PC-3 (cell line): ENCODE measurements at regions not wholly inside any gene's neighbourhood (a gene's known extent, or its start where the extent isn't known, plus 50 kb on each side); places are given as distances from the start of the nearest gene placed in this dataset.

Experiments
- CTCF ChIP-seq: fragments of 300-600 bp; sonication (generic); conservative IDR thresholded peaks from 2 replicates; pipeline ENCODE4 v1.5.1; 2017; ENCODE audit warnings: antibody characterized with exemption, low read depth, mild to moderate bottlenecking, low read length
- EZH2 ChIP-seq: fragments of 300-600 bp; sonication (generic); IDR thresholded peaks from one replicate; pipeline ENCODE4 v1.6.1; 2017; ENCODE audit warnings: antibody characterized with exemption, mild to moderate bottlenecking, low read length; ENCODE audit not compliant: unreplicated experiment

GRCh38 chr2:38440655-38441054, 63.6 kb upstream of the ATL2 start:
- TF ChIP-seq CTCF (no peak), EZH2 (no peak)
